GM12878 (cell line): ENCODE measurements at regions not wholly inside any gene's neighbourhood (a gene's known extent, or its start where the extent isn't known, plus 50 kb on each side); places are given as distances from the start of the nearest gene placed in this dataset.

Experiments
- ASH2L ChIP-seq: fragments of 300-600, 200-600 bp; sonication (generic); IDR thresholded peaks from 2 replicates; pipeline ENCODE4 v1.6.1; 2017; ENCODE audit warnings: low read depth, mild to moderate bottlenecking, borderline replicate concordance
- CREM ChIP-seq: IDR thresholded peaks from 2 replicates; pipeline ENCODE4 v1.6.1; 2014; ENCODE audit warnings: antibody characterized with exemption, low read depth
- CTCF ChIP-seq, 3 experiments: IDR thresholded peaks in 2 of 3; conservative IDR thresholded peaks in 1 of 3; 2 replicates each; pipeline ENCODE4 v1.5.1; 2011; ENCODE audit warnings: low read depth in 3 of 3, low read length in 3 of 3, mild to moderate bottlenecking in 3 of 3, control low read depth in 2 of 3, moderate library complexity in 2 of 3, inconsistent platforms in 1 of 3, mixed read lengths in 1 of 3; ENCODE audit not compliant: control insufficient read depth in 2 of 3, insufficient read depth in 1 of 3; ENCODE audit errors: extremely low read depth in 1 of 3
- E4F1 ChIP-seq: fragments of 450-650 bp; IDR thresholded peaks from 2 replicates; pipeline ENCODE4 v1.6.1; 2018; ENCODE audit warnings: borderline replicate concordance, mild to moderate bottlenecking; ENCODE audit not compliant: partially characterized antibody
- EGR1 ChIP-seq, 2 experiments: IDR thresholded peaks; 1 replicate in 1 of 2; 2 replicates in 1 of 2; pipeline ENCODE4 v1.6.1; 2011 to 2012; ENCODE audit warnings: low read depth in 2 of 2, low read length in 2 of 2, borderline replicate concordance in 1 of 2, mild to moderate bottlenecking in 1 of 2, moderate library complexity in 1 of 2
- EP300 ChIP-seq, 2 experiments: fragments of 150-350 bp in 1 of 2; IDR thresholded peaks; 2 replicates each; pipeline ENCODE4 v1.6.1; 2011 to 2012; ENCODE audit warnings: low read depth in 2 of 2, low read length in 2 of 2, borderline replicate concordance in 1 of 2, improper control_type of control experiment in 1 of 2, inconsistent platforms in 1 of 2; ENCODE audit not compliant: control insufficient read depth in 1 of 2
- JUNB ChIP-seq: IDR thresholded peaks from 2 replicates; pipeline ENCODE4 v1.6.1; 2016; ENCODE audit warnings: antibody characterized with exemption, mild to moderate bottlenecking
- POLR2AphosphoS5 ChIP-seq: IDR thresholded peaks from 2 replicates; pipeline ENCODE4 v1.6.1; 2011; ENCODE audit warnings: mild to moderate bottlenecking, low read length, inconsistent platforms
- RAD21 ChIP-seq: IDR thresholded peaks from 2 replicates; pipeline ENCODE4 v1.6.1; 2011; ENCODE audit warnings: mild to moderate bottlenecking, low read depth, low read length, moderate library complexity; ENCODE audit not compliant: insufficient read depth
- RFX5 ChIP-seq: IDR thresholded peaks from 2 replicates; pipeline ENCODE4 v1.6.1; 2011; ENCODE audit warnings: low read depth, low read length, improper control_type of control experiment
- SIN3A ChIP-seq: IDR thresholded peaks from 2 replicates; pipeline ENCODE4 v1.6.1; 2012; ENCODE audit warnings: low read depth, low read length, improper control_type of control experiment
- SPI1 ChIP-seq: IDR thresholded peaks from 2 replicates; pipeline ENCODE4 v1.6.1; 2011; ENCODE audit warnings: low read depth, mild to moderate bottlenecking, low read length, moderate library complexity, borderline replicate concordance; ENCODE audit not compliant: insufficient read depth
- TARDBP ChIP-seq: IDR thresholded peaks from 2 replicates; pipeline ENCODE4 v1.6.1; 2016; ENCODE audit warnings: borderline replicate concordance

- TF ChIP-seq TARDBP (no peak), CTCF (IDR thresholded peaks at IDR 0.05 in 2 of 3, conservative IDR thresholded peaks at IDR 0.05 in 1 of 3; ENCODE audit: control insufficient read depth in 2 of 3, extremely low read depth in 1 of 3, insufficient read depth in 1 of 3, low read depth in 3 of 3, low read length in 3 of 3) (no peak), RAD21 (no peak), E4F1 (no peak), POLR2AphosphoS5 (no peak), CREM (no peak), EP300 (IDR thresholded peaks at IDR 0.05; ENCODE audit: borderline replicate concordance in 1 of 2, control insufficient read depth in 1 of 2, low read depth in 2 of 2, low read length in 2 of 2) (no peak), SPI1 (no peak), JUNB (no peak), ASH2L (no peak), RFX5 (no peak), SIN3A (no peak), EGR1 (IDR thresholded peaks at IDR 0.05; ENCODE audit: borderline replicate concordance in 1 of 2, low read depth in 2 of 2, low read length in 2 of 2) (no peak)
Measured at GRCh38 chr22:34198976-34199375, 278.7 kb upstream of the LARGE1 start.
